ENCODE measurements at regions not wholly inside any gene's neighbourhood (a gene's known extent, or its start where the extent isn't known, plus 50 kb on each side); places are given as distances from the start of the nearest gene placed in this dataset.

- no peak for DNase-seq
These were observed 55.6 kb upstream of the ZDHHC17 start for GRCh38 chr12:76708296-76708695.

DNA sequence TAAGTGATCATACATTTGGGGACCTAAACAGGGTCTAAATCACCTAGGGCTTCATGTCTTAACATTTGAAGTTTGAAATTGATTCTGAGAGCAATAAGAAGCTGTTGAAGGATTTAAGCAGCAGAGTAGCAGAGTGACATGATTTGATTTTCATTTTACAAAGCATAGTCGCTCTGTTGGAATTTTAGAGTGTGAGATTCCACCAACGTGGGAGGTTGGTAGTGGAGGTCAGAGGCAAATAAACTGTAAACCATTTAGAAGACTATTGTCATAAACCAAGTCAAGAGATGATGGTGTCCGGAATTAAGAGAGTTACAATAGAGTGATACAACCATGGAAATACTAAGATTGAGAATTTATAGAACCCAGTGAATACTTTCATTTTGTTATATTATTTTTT lies 52.7 kb upstream of the ZDHHC17 start:
- no peak for DNase-seq

DNA sequence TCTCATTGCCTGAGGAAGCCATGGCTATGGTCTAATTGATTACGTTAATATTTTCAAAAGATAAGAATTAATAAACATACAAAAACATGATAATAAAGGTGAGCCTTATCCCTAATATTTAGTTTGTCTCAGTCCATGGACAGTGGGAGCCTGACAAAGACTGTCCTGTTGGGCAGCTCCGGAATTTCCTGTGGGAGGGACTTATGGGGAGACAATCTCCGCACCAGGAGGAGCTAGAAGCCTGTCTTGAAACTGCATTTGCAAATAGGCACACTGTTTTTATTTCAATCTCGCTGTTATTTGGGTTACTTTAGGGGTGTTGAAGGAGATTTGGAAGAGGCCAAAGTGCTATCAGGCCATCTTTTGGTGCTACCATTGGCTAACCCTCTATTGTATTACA lies 50.8 kb upstream of the ZDHHC17 start:
- no peak for DNase-seq

- DNase-seq: no peak
These were observed 49.9 kb upstream of the ZDHHC17 start for GRCh38 chr12:76713986-76714385.

Measured in stimulated activated naive CD4-positive, alpha-beta T cell (primary cell).